ENCODE measurements at regions not wholly inside any gene's neighbourhood (a gene's known extent, or its start where the extent isn't known, plus 50 kb on each side); places are given as distances from the start of the nearest gene placed in this dataset.

DNA sequence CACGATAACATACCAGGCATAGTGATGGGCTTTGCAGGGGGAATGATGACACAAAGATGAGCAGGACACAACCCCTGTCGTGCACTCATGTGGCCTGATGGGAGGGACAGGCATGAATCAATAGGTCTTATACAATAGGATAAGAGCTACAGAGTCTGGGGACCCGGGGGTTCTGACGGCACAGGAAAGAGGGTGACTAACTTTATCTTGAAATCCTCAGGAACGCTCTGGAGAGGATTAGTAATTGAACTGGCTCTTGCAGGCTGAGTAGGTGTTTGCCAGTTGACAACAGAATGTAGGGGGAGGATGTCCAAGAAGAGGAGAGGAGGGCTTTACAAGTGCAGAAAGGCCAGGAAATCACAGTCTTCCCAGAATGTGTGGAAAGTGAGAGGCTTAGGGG, 219.9 kb upstream of the ECI2 start:
- no peak overlapping the region for H3K4me3 ChIP-seq (ENCODE audit: low read depth, low read length)
- no peak for DNase-seq (ENCODE audit: low read depth)
- TF ChIP-seq MAX (IDR thresholded peaks at IDR 0.05; ENCODE audit: low read depth, low read length) (no peak), POLR2A (IDR thresholded peaks at IDR 0.05; ENCODE audit: extremely low read depth, insufficient read length) (no peak), MYC (IDR thresholded peaks at IDR 0.05; ENCODE audit: low read depth, low read length) (no peak)
- TF ChIP-seq, protein P1, sequence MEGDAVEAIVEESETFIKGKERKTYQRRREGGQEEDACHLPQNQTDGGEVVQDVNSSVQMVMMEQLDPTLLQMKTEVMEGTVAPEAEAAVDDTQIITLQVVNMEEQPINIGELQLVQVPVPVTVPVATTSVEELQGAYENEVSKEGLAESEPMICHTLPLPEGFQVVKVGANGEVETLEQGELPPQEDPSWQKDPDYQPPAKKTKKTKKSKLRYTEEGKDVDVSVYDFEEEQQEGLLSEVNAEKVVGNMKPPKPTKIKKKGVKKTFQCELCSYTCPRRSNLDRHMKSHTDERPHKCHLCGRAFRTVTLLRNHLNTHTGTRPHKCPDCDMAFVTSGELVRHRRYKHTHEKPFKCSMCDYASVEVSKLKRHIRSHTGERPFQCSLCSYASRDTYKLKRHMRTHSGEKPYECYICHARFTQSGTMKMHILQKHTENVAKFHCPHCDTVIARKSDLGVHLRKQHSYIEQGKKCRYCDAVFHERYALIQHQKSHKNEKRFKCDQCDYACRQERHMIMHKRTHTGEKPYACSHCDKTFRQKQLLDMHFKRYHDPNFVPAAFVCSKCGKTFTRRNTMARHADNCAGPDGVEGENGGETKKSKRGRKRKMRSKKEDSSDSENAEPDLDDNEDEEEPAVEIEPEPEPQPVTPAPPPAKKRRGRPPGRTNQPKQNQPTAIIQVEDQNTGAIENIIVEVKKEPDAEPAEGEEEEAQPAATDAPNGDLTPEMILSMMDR (IDR thresholded peaks at IDR 0.05; ENCODE audit: low read depth, low read length), result no peak

DNA sequence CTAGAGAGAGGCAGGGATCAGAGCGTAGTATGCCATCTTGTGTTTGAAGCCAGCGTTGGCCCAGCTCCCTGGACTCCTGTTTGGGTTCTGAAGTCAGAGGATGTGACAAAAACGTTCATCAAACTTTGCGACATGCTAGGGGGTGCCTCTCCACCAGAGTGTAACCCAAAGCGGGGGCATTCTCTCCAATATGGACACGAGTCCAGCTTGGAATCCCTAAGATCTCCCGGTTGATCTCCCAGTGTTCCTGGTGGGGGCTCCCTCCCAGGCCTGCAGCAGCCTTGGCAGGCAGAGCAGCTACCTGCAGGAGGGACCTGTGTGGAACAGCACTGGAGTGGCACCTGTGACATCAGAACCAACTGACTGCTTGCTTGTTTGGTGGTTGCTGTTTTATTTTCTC, 218.8 kb upstream of the ECI2 start:
- no peak for DNase-seq (ENCODE audit: low read depth)
- TF ChIP-seq MYC (IDR thresholded peaks at IDR 0.05; ENCODE audit: low read depth, low read length) (no peak), MAX (IDR thresholded peaks at IDR 0.05; ENCODE audit: low read depth, low read length) (no peak), POLR2A (IDR thresholded peaks at IDR 0.05; ENCODE audit: extremely low read depth, insufficient read length) (no peak)
- TF ChIP-seq, protein P1 (IDR thresholded peaks at IDR 0.05; ENCODE audit: low read depth, low read length), result no peak
- H3K4me3 ChIP-seq (ENCODE audit: low read depth, low read length), result no peak overlapping the region

GRCh38 chr6:4352731-4353130, 217.4 kb upstream of the ECI2 start:
- no peak for DNase-seq (ENCODE audit: low read depth)
- TF ChIP-seq MAX (IDR thresholded peaks at IDR 0.05; ENCODE audit: low read depth, low read length) (no peak), MYC (IDR thresholded peaks at IDR 0.05; ENCODE audit: low read depth, low read length) (no peak), POLR2A (IDR thresholded peaks at IDR 0.05; ENCODE audit: extremely low read depth, insufficient read length) (no peak)
- TF ChIP-seq, protein P1 (IDR thresholded peaks at IDR 0.05; ENCODE audit: low read depth, low read length), result no peak
- no peak overlapping the region for H3K4me3 ChIP-seq (ENCODE audit: low read depth, low read length)

GRCh38 chr6:4352322-4352669, 216.9 kb upstream of the ECI2 start:
- no peak for DNase-seq (ENCODE audit: low read depth)
- TF ChIP-seq MYC (IDR thresholded peaks at IDR 0.05; ENCODE audit: low read depth, low read length) (no peak), POLR2A (IDR thresholded peaks at IDR 0.05; ENCODE audit: extremely low read depth, insufficient read length) (no peak), MAX (IDR thresholded peaks at IDR 0.05; ENCODE audit: low read depth, low read length) (no peak)
- TF ChIP-seq, protein P1 (IDR thresholded peaks at IDR 0.05; ENCODE audit: low read depth, low read length), result no peak
- H3K4me3 ChIP-seq (ENCODE audit: low read depth, low read length), result no peak overlapping the region

GRCh38 chr6:4351520-4352321, 216.3 kb upstream of the ECI2 start:
- peak; percentile 30 for DNase-seq (ENCODE audit: low read depth)
- TF ChIP-seq MYC (IDR thresholded peaks at IDR 0.05; ENCODE audit: low read depth, low read length) (no peak), MAX (IDR thresholded peaks at IDR 0.05; ENCODE audit: low read depth, low read length) (no peak), POLR2A (IDR thresholded peaks at IDR 0.05; ENCODE audit: extremely low read depth, insufficient read length) (no peak)
- TF ChIP-seq, protein P1 (IDR thresholded peaks at IDR 0.05; ENCODE audit: low read depth, low read length), result no peak
- no peak overlapping the region for H3K4me3 ChIP-seq (ENCODE audit: low read depth, low read length)
